ENCODE measurements at regions not wholly inside any gene's neighbourhood (a gene's known extent, or its start where the extent isn't known, plus 50 kb on each side); places are given as distances from the start of the nearest gene placed in this dataset.

DNA sequence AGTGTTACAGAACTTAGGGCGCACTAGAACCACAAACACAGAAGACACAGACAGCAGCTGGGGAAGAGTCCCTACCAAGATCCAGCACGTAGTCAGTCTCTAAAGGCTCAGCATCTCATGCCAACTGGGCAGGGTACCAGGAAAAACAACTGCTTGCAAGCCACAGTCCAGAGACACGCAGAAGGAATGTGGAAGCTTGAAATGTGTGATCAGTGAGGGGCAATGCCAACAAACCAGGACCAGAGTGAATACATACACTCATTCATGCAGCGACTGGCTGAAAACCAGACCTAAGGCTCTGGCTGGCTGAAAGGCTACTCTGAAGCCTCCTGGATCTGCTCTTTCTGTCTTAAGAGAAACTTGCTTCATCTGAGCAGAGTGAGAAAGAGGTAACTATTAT is 1484.8 kb downstream of the EFNB2 start:
- TF ChIP-seq EZH2phosphoT487 (IDR thresholded peaks at IDR 0.05; ENCODE audit: borderline replicate concordance, low read depth, low read length): no peak
- TF ChIP-seq, protein P1, sequence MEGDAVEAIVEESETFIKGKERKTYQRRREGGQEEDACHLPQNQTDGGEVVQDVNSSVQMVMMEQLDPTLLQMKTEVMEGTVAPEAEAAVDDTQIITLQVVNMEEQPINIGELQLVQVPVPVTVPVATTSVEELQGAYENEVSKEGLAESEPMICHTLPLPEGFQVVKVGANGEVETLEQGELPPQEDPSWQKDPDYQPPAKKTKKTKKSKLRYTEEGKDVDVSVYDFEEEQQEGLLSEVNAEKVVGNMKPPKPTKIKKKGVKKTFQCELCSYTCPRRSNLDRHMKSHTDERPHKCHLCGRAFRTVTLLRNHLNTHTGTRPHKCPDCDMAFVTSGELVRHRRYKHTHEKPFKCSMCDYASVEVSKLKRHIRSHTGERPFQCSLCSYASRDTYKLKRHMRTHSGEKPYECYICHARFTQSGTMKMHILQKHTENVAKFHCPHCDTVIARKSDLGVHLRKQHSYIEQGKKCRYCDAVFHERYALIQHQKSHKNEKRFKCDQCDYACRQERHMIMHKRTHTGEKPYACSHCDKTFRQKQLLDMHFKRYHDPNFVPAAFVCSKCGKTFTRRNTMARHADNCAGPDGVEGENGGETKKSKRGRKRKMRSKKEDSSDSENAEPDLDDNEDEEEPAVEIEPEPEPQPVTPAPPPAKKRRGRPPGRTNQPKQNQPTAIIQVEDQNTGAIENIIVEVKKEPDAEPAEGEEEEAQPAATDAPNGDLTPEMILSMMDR (conservative IDR thresholded peaks at IDR 0.05; ENCODE audit: low read length): no peak
- no peaks in the 10 kb centered on the region for H3K4me1 ChIP-seq (ENCODE audit: insufficient read depth, low read length, poor library complexity, severe bottlenecking)
- ChIA-PET CTCF (ENCODE audit: unreplicated experiment) (no interaction called here), POLR2A (no interaction called here)
- intact Hi-C loops (cut with micrococcal nuclease; ENCODE audit: unreplicated experiment): no loop called here
- no peak overlapping the region for H3K4me2 ChIP-seq (ENCODE audit: low read length)
- H3K79me2 ChIP-seq (ENCODE audit: insufficient read depth, low read depth, low read length): no peaks in the 10 kb centered on the region
- H3K9me2 ChIP-seq (ENCODE audit: insufficient read depth, low read length): no peaks in the 10 kb centered on the region
- no peaks in the 10 kb centered on the region for H4K20me1 ChIP-seq (ENCODE audit: insufficient read depth, low read length)
- no peak overlapping the region for H3K27ac ChIP-seq (ENCODE audit: low read depth, low read length, poor library complexity, severe bottlenecking)
- H3K4me3 ChIP-seq (ENCODE audit: low read depth, low read length, poor library complexity, severe bottlenecking): no peak overlapping the region
- no peak for DNase-seq (ENCODE audit: low spot score)
- BruUV-seq (replicated peaks): no TSS peak
- H2AFZ ChIP-seq (ENCODE audit: low read length): no peak overlapping the region
- no peaks in the 10 kb centered on the region for H3K36me3 ChIP-seq (ENCODE audit: insufficient read depth, low read length)
- no peaks in the 10 kb centered on the region for H3K9me3 ChIP-seq (ENCODE audit: low read length)

GRCh38 chr13:105048677-105049076 is 1486.8 kb downstream of the EFNB2 start:
- intact Hi-C loops (cut with micrococcal nuclease; ENCODE audit: unreplicated experiment): no loop called here
- Histone ChIP-seq H3K79me2 (ENCODE audit: insufficient read depth, low read depth, low read length) (no peaks in the 10 kb centered on the region), H3K9me3 (ENCODE audit: low read length) (no peaks in the 10 kb centered on the region), H3K4me3 (ENCODE audit: low read depth, low read length, poor library complexity, severe bottlenecking) (no peak overlapping the region), H4K20me1 (ENCODE audit: insufficient read depth, low read length) (no peaks in the 10 kb centered on the region), H3K27ac (ENCODE audit: low read depth, low read length, poor library complexity, severe bottlenecking) (no peak overlapping the region), H3K9me2 (ENCODE audit: insufficient read depth, low read length) (no peaks in the 10 kb centered on the region), H3K4me2 (ENCODE audit: low read length) (no peak overlapping the region), H2AFZ (ENCODE audit: low read length) (no peak overlapping the region), H3K4me1 (ENCODE audit: insufficient read depth, low read length, poor library complexity, severe bottlenecking) (no peaks in the 10 kb centered on the region), H3K36me3 (ENCODE audit: insufficient read depth, low read length) (no peaks in the 10 kb centered on the region)
- no TSS peak for BruUV-seq (replicated peaks)
- CTCF ChIA-PET (ENCODE audit: unreplicated experiment): no interaction called here
- DNase-seq (ENCODE audit: low spot score): no peak
- no peak for TF ChIP-seq EZH2phosphoT487 (IDR thresholded peaks at IDR 0.05; ENCODE audit: borderline replicate concordance, low read depth, low read length)
- TF ChIP-seq, protein P1 (conservative IDR thresholded peaks at IDR 0.05; ENCODE audit: low read length): no peak
- POLR2A ChIA-PET: interaction anchor here (0.6 kb wide), 1 partner anchor 62 kb away, joined by 5 read pairs; no protein-coding TSS in a partner anchor

GRCh38 chr13:105047676-105048295 is 1487.7 kb downstream of the EFNB2 start:
- no peaks in the 10 kb centered on the region for H3K9me2 ChIP-seq (ENCODE audit: insufficient read depth, low read length)
- TF ChIP-seq, protein P1 (conservative IDR thresholded peaks at IDR 0.05; ENCODE audit: low read length): no peak
- no peak for TF ChIP-seq EZH2phosphoT487 (IDR thresholded peaks at IDR 0.05; ENCODE audit: borderline replicate concordance, low read depth, low read length)
- H3K36me3 ChIP-seq (ENCODE audit: insufficient read depth, low read length): no peaks in the 10 kb centered on the region
- no peaks in the 10 kb centered on the region for H3K4me1 ChIP-seq (ENCODE audit: insufficient read depth, low read length, poor library complexity, severe bottlenecking)
- CTCF ChIA-PET (ENCODE audit: unreplicated experiment): no interaction called here
- H3K4me2 ChIP-seq (ENCODE audit: low read length): no peak overlapping the region
- H3K4me3 ChIP-seq (ENCODE audit: low read depth, low read length, poor library complexity, severe bottlenecking): no peak overlapping the region
- DNase-seq (ENCODE audit: low spot score): no peak
- H3K9me3 ChIP-seq (ENCODE audit: low read length): no peaks in the 10 kb centered on the region
- no TSS peak for BruUV-seq (replicated peaks)
- POLR2A ChIA-PET: interaction anchor here (0.6 kb wide), 1 partner anchor 61 kb away, joined by 5 read pairs; no protein-coding TSS in a partner anchor
- intact Hi-C loops (cut with micrococcal nuclease; ENCODE audit: unreplicated experiment): no loop called here
- H4K20me1 ChIP-seq (ENCODE audit: insufficient read depth, low read length): no peaks in the 10 kb centered on the region
- H3K79me2 ChIP-seq (ENCODE audit: insufficient read depth, low read depth, low read length): no peaks in the 10 kb centered on the region
- no peak overlapping the region for H3K27ac ChIP-seq (ENCODE audit: low read depth, low read length, poor library complexity, severe bottlenecking)
- no peak overlapping the region for H2AFZ ChIP-seq (ENCODE audit: low read length)

Data from OCI-LY7 (cell line).